ENCODE measurements at regions not wholly inside any gene's neighbourhood (a gene's known extent, or its start where the extent isn't known, plus 50 kb on each side); places are given as distances from the start of the nearest gene placed in this dataset.

DNA sequence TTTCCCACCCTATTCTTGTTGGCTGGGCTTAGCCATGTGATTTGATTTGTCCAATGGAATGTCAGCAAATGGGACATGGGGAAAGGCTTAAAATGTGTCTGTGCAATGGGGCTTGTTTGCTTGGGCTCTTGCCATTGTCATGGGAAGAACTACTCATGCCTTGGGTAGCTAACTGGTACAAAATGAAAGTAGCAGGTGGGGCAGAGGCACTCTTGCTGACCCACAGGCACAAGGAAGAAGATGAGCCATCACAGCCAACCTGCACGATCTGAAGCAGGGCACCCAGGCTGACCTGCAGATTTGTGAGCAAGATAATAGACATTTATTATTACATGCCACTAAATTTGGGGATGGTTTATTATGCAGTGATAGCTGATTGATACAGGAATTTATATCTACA, 305.9 kb upstream of the CAMK1G start:
- no peak for TF ChIP-seq CTCF (IDR thresholded peaks at IDR 0.05)
- DNase-seq (ENCODE audit: low spot score) = no peak
- no peak for ATAC-seq (ENCODE audit: low FRiP score)

DNA sequence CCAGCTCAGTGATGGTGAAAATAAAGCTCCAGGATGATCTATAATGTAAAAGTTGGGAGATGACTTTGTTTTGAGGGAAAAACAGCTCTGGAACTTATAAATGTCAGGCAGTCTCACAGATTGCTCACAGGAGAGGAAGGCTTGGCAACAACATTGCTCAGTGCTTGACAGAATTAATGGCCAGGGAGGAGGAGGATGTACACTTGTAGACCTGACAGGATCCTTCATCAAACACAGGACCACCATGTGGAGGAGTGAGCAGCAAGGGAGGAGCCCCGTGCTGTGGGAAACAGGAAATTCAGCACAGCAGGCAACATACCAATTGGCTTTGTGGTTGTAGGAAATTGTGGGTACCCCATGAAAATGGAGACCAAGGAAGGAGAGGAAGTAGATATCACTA, 291.8 kb upstream of the CAMK1G start:
- no peak for DNase-seq (ENCODE audit: low spot score)
- no peak for TF ChIP-seq CTCF (IDR thresholded peaks at IDR 0.05)

GRCh38 chr1:209302779-209303568, 280.5 kb upstream of the CAMK1G start:
- DNase-seq (ENCODE audit: low spot score) = no peak
- no peak for ATAC-seq (ENCODE audit: low FRiP score)
- no peak for TF ChIP-seq CTCF (IDR thresholded peaks at IDR 0.05)

More for the DNA sequence above, 291.8 kb upstream of the CAMK1G start:
- peak; percentile 51 for ATAC-seq (ENCODE audit: low FRiP score)

- no peak for DNase-seq (ENCODE audit: low spot score)
- no peak for ATAC-seq (ENCODE audit: low FRiP score)
- no peak for TF ChIP-seq CTCF (IDR thresholded peaks at IDR 0.05)
Observed at GRCh38 chr1:209304166-209304565, 279.3 kb upstream of the CAMK1G start.

GRCh38 chr1:209305221-209305954, 278.1 kb upstream of the CAMK1G start:
- ATAC-seq (ENCODE audit: low FRiP score) (no peak), DNase-seq (ENCODE audit: low spot score) (no peak)
- TF ChIP-seq CTCF (IDR thresholded peaks at IDR 0.05) = no peak

DNA sequence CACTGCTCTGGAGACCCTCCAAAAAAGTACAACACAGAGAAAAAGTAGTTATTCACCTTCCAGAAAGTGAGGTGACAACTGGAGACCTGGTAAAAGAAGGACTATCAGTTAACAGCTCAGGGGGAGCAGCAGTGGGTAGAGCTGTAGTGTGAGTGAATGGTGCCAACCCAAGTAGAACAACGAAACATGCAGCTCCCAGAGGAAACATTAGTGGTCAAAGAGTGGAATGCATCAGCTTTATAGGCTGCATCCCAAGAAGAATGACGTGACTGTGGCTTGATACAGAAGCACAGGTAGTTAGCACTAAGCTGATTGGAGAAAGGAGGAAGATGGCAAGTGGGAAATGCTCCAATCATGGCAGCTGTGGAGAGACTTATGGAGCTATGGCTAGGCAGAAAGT, 275.7 kb upstream of the CAMK1G start:
- TF ChIP-seq CTCF (IDR thresholded peaks at IDR 0.05) = no peak
- no peak for ATAC-seq (ENCODE audit: low FRiP score)

GRCh38 chr1:209309198-209309597, 274.3 kb upstream of the CAMK1G start:
- ATAC-seq (ENCODE audit: low FRiP score) (no peak), DNase-seq (ENCODE audit: low spot score) (no peak)
- no peak for TF ChIP-seq CTCF (IDR thresholded peaks at IDR 0.05)

More for the DNA sequence above, 275.7 kb upstream of the CAMK1G start:
- DNase-seq (ENCODE audit: low spot score) = no peak
